WTC11 (cell line): ENCODE measurements at regions not wholly inside any gene's neighbourhood (a gene's known extent, or its start where the extent isn't known, plus 50 kb on each side); places are given as distances from the start of the nearest gene placed in this dataset.

Source experiments
- ATAC-seq: fragments of 200-7000 bp; cut with Tn5 transposase; 2 replicates; pipeline ENCODE4 v1.10.0; 2021; ENCODE audit warnings: mild to moderate bottlenecking, moderate library complexity
- CTCF ChIA-PET: fragments of 300-600 bp; sonication (Branson Sonifier 250); formaldehyde crosslinking; loops from one replicate; lab custom pipeline; 2021; ENCODE audit warnings: antibody characterized with exemption; lab: Charles Lee
- POLR2A ChIA-PET: fragments of 350-600 bp; sonication (Branson Sonifier 250); formaldehyde crosslinking; loops from one replicate; lab custom pipeline; 2021; ENCODE audit warnings: antibody characterized with exemption; lab: Charles Lee
- DNase-seq: peaks from one replicate; pipeline ENCODE4 v3.0.0; 2021; ENCODE audit warnings: low spot score
- H3K27ac Mint-ChIP-seq: 2 replicates; pipeline ENCODE4 v1.8.0; 2021; ENCODE audit warnings: mixed read lengths
- H3K27me3 Mint-ChIP-seq: 2 replicates; pipeline ENCODE4 v1.8.0; 2021; ENCODE audit warnings: low read depth, mild to moderate bottlenecking, moderate library complexity, mixed read lengths
- H3K36me3 Mint-ChIP-seq: 2 replicates; pipeline ENCODE4 v1.8.0; 2021; ENCODE audit warnings: mixed read lengths
- H3K4me1 Mint-ChIP-seq: 2 replicates; pipeline ENCODE4 v1.8.0; 2022; ENCODE audit warnings: mixed read lengths
- H3K4me3 Mint-ChIP-seq: 2 replicates; pipeline ENCODE4 v1.8.0; 2021; ENCODE audit warnings: mild to moderate bottlenecking, moderate library complexity, mixed read lengths
- H3K9me3 Mint-ChIP-seq: 2 replicates; pipeline ENCODE4 v1.8.0; 2021; ENCODE audit warnings: mixed read lengths
- ARID4B ChIP-seq: sonication (generic); formaldehyde crosslinking; IDR thresholded peaks from 2 replicates; pipeline ENCODE4 v1.8.0; 2023; ENCODE audit warnings: missing genetic modification reagents, mild to moderate bottlenecking, borderline replicate concordance
- CBFB ChIP-seq: sonication (generic); formaldehyde crosslinking; IDR thresholded peaks from 2 replicates; pipeline ENCODE4 v1.8.1; 2022; ENCODE audit warnings: mild to moderate bottlenecking, low read depth, missing genetic modification reagents
- CDX4 ChIP-seq: fragments of 250-450 bp; sonication (Bioruptor Pico); IDR thresholded peaks from 2 replicates; pipeline ENCODE4 v1.9.0; 2021; ENCODE audit warnings: moderate library complexity, mild to moderate bottlenecking, inconsistent platforms, borderline replicate concordance
- ELF4 ChIP-seq: sonication (generic); formaldehyde crosslinking; IDR thresholded peaks from 2 replicates; pipeline ENCODE4 v1.8.1; 2022; ENCODE audit warnings: low read depth, mild to moderate bottlenecking, moderate library complexity, missing genetic modification reagents
- FOXJ3 ChIP-seq: sonication (generic); formaldehyde crosslinking; IDR thresholded peaks from 2 replicates; pipeline ENCODE4 v1.9.0; 2021; ENCODE audit warnings: missing genetic modification reagents, mild to moderate bottlenecking, borderline replicate concordance
- FOXK1 ChIP-seq: sonication (generic); formaldehyde crosslinking; IDR thresholded peaks from 2 replicates; pipeline ENCODE4 v1.8.0; 2022; ENCODE audit warnings: mild to moderate bottlenecking, moderate library complexity, missing genetic modification reagents
- IRF1 ChIP-seq: sonication (generic); formaldehyde crosslinking; IDR thresholded peaks from 2 replicates; pipeline ENCODE4 v1.8.0; 2023; ENCODE audit warnings: missing genetic modification reagents
- JAZF1 ChIP-seq: fragments of 250-450 bp; sonication (Bioruptor Pico); IDR thresholded peaks from 2 replicates; pipeline ENCODE4 v1.9.0; 2021; ENCODE audit warnings: moderate library complexity, mild to moderate bottlenecking, inconsistent platforms
- KAT7 ChIP-seq: sonication (generic); formaldehyde crosslinking; IDR thresholded peaks from 2 replicates; pipeline ENCODE4 v1.8.1; 2023; ENCODE audit warnings: missing genetic modification reagents, mild to moderate bottlenecking, borderline replicate concordance
- MXD4 ChIP-seq: fragments of 250-450 bp; sonication (Bioruptor Pico); IDR thresholded peaks from 2 replicates; pipeline ENCODE4 v1.8.0; 2021; ENCODE audit warnings: mild to moderate bottlenecking, moderate library complexity, borderline replicate concordance
- NFE2L1 ChIP-seq: sonication (generic); formaldehyde crosslinking; IDR thresholded peaks from 2 replicates; pipeline ENCODE4 v1.8.1; 2023; ENCODE audit warnings: missing genetic modification reagents
- OVOL2 ChIP-seq: fragments of 250-450 bp; sonication (Bioruptor Pico); IDR thresholded peaks from 2 replicates; pipeline ENCODE4 v1.9.0; 2021; ENCODE audit warnings: mild to moderate bottlenecking, borderline replicate concordance
- SMAD4 ChIP-seq: sonication (generic); formaldehyde crosslinking; IDR thresholded peaks from 2 replicates; pipeline ENCODE4 v1.8.0; 2022; ENCODE audit warnings: mild to moderate bottlenecking, missing genetic modification reagents
- USF1 ChIP-seq: sonication (generic); formaldehyde crosslinking; IDR thresholded peaks from 2 replicates; pipeline ENCODE4 v1.8.0; 2022; ENCODE audit warnings: mild to moderate bottlenecking, missing genetic modification reagents
- ZNF232 ChIP-seq: sonication (generic); formaldehyde crosslinking; IDR thresholded peaks from 2 replicates; pipeline ENCODE4 v1.8.0; 2022; ENCODE audit warnings: mild to moderate bottlenecking, missing genetic modification reagents
- ZNF281 ChIP-seq: sonication (generic); formaldehyde crosslinking; IDR thresholded peaks from 2 replicates; pipeline ENCODE4 v1.8.0; 2023; ENCODE audit warnings: mild to moderate bottlenecking, missing genetic modification reagents
- ZNF425 ChIP-seq: fragments of 250-450 bp; sonication (Bioruptor Pico); conservative IDR thresholded peaks from 2 replicates; pipeline ENCODE4 v1.9.0; 2021; ENCODE audit warnings: mild to moderate bottlenecking

GRCh38 chrX:39930786-39931528, 166.8 kb downstream of the BCOR start:
- no peak for ATAC-seq
- peaks cover 2% of the 10 kb centered on the region; the same call in 1 of the 2 replicates for H3K27me3 Mint-ChIP-seq
- POLR2A ChIA-PET, result no interaction called here
- H3K4me1 Mint-ChIP-seq, result peaks cover 19% of the 10 kb centered on the region
- TF ChIP-seq FOXJ3 (CRISPR knock-in tag), result no peak
- DNase-seq, result no peak
- CTCF ChIA-PET, result no interaction called here
- H3K27ac Mint-ChIP-seq, result no peak overlapping the region
- no peaks in the 10 kb centered on the region for H3K9me3 Mint-ChIP-seq
- no peak overlapping the region for H3K4me3 Mint-ChIP-seq
- no peaks in the 10 kb centered on the region for H3K36me3 Mint-ChIP-seq

GRCh38 chrX:39931529-39932282, 166.1 kb downstream of the BCOR start:
- Mint-ChIP-seq H3K36me3 (no peaks in the 10 kb centered on the region), H3K4me1 (peaks cover 21% of the 10 kb centered on the region), H3K9me3 (no peaks in the 10 kb centered on the region), H3K27ac (no peak overlapping the region), H3K4me3 (no peak overlapping the region), H3K27me3 (peaks cover 2% of the 10 kb centered on the region; the same call in 1 of the 2 replicates)
- ATAC-seq, result no peak
- no peak for TF ChIP-seq NFE2L1 (CRISPR knock-in tag)
- no peak for TF ChIP-seq MXD4
- no peak for TF ChIP-seq IRF1 (CRISPR knock-in tag)
- TF ChIP-seq ZNF281 (CRISPR knock-in tag), result no peak
- no peak for TF ChIP-seq SMAD4 (CRISPR knock-in tag)
- no peak for TF ChIP-seq CBFB (CRISPR knock-in tag)
- TF ChIP-seq FOXK1 (CRISPR knock-in tag), result no peak
- TF ChIP-seq JAZF1 (CRISPR knock-in tag), result no peak
- TF ChIP-seq FOXJ3 (CRISPR knock-in tag), result no peak
- TF ChIP-seq ELF4 (CRISPR knock-in tag), result no peak
- no peak for TF ChIP-seq ZNF232 (CRISPR knock-in tag)
- TF ChIP-seq USF1 (CRISPR knock-in tag), result no peak
- no peak for TF ChIP-seq CDX4 (CRISPR knock-in tag)
- no peak for TF ChIP-seq KAT7 (CRISPR knock-in tag)
- TF ChIP-seq OVOL2 (CRISPR knock-in tag), result no peak
- TF ChIP-seq ARID4B (CRISPR knock-in tag), result no peak
- no peak for TF ChIP-seq ZNF425 (CRISPR knock-in tag)
- no peak for DNase-seq
- POLR2A ChIA-PET, result no interaction called here
- CTCF ChIA-PET, result no interaction called here
